ENCODE measurements at regions not wholly inside any gene's neighbourhood (a gene's known extent, or its start where the extent isn't known, plus 50 kb on each side); places are given as distances from the start of the nearest gene placed in this dataset.

- no peaks in the 10 kb centered on the region for H3K36me3 ChIP-seq
- no peaks in the 10 kb centered on the region for H3K4me1 ChIP-seq
- TF ChIP-seq POLR2AphosphoS5 (IDR thresholded peaks at IDR 0.05) (no peak), CTCF (IDR thresholded peaks at IDR 0.05) (no peak), EP300 (IDR thresholded peaks at IDR 0.05) (no peak), POLR2A (IDR thresholded peaks at IDR 0.05) (no peak)
- no peaks in the 10 kb centered on the region for H3K9me3 ChIP-seq
- no peak overlapping the region for H3K4me3 ChIP-seq
- peaks cover 0 to 39% (median 3%) of the 10 kb centered on the region in 3 donors for H3K27me3 ChIP-seq
- intact Hi-C loops (cut with DNase I; ENCODE audit: low total_unique reads), result no loop called here
- 66 to 77% (median 72%) methylated on average over 3 of the region's 3 CpGs for WGBS, 5 donors
- no peak overlapping the region for H3K27ac ChIP-seq
- DNase-seq, result no peak
Observed at GRCh38 chr20:51255417-51255816, 232.5 kb upstream of the KCNG1 start.

- Histone ChIP-seq H3K36me3 (no peaks in the 10 kb centered on the region), H3K4me3 (no peak overlapping the region), H3K4me1 (no peaks in the 10 kb centered on the region), H3K27me3 (peaks cover 0 to 36% (median 3%) of the 10 kb centered on the region in 3 donors), H3K9me3 (no peaks in the 10 kb centered on the region), H3K27ac (no peak overlapping the region)
- TF ChIP-seq EP300 (IDR thresholded peaks at IDR 0.05), result no peak
- no peak for DNase-seq
- intact Hi-C loops (cut with DNase I; ENCODE audit: low total_unique reads), result no loop called here
- WGBS, 5 donors, result 13 to 33% (median 23%) methylated on average over 1 of the region's 1 CpG
Observed at GRCh38 chr20:51253280-51253679, 230.4 kb upstream of the KCNG1 start.

GRCh38 chr20:51249781-51250180 lies 226.9 kb upstream of the KCNG1 start:
- Histone ChIP-seq H3K4me3 (no peak overlapping the region), H3K27me3 (peaks cover 0 to 29% (median 1%) of the 10 kb centered on the region in 3 donors), H3K4me1 (no peaks in the 10 kb centered on the region), H3K36me3 (no peaks in the 10 kb centered on the region), H3K27ac (no peak overlapping the region), H3K9me3 (no peaks in the 10 kb centered on the region)
- intact Hi-C loops (cut with DNase I; ENCODE audit: low total_unique reads), result no loop called here
- WGBS, 5 donors, result 65 to 73% (median 69%) methylated on average over 6 of the region's 6 CpGs
- DNase-seq, result no peak
- TF ChIP-seq EP300 (IDR thresholded peaks at IDR 0.05), result no peak
- TF ChIP-seq POLR2AphosphoS5 (IDR thresholded peaks at IDR 0.05), result no peak
- TF ChIP-seq POLR2A (IDR thresholded peaks at IDR 0.05), result no peak
- TF ChIP-seq CTCF (IDR thresholded peaks at IDR 0.05), result no peak

- peak in 1 of 2 donors; percentile 30 for DNase-seq
- intact Hi-C loops (cut with DNase I; ENCODE audit: low total_unique reads), result no loop called here
- 34 to 51% (median 47%) methylated on average over 4 of the region's 4 CpGs for WGBS, 5 donors
- Histone ChIP-seq H3K27ac (no peak overlapping the region), H3K4me3 (no peak overlapping the region), H3K36me3 (no peaks in the 10 kb centered on the region), H3K4me1 (no peaks in the 10 kb centered on the region), H3K27me3 (peaks cover 0 to 24% (median 0%) of the 10 kb centered on the region in 3 donors), H3K9me3 (no peaks in the 10 kb centered on the region)
- TF ChIP-seq POLR2AphosphoS5 (IDR thresholded peaks at IDR 0.05) (no peak), EP300 (IDR thresholded peaks at IDR 0.05) (no peak), CTCF (IDR thresholded peaks at IDR 0.05) (no peak), POLR2A (IDR thresholded peaks at IDR 0.05) (no peak)
Observed at GRCh38 chr20:51249215-51249614, 226.3 kb upstream of the KCNG1 start.

GRCh38 chr20:51244466-51244865 lies 221.6 kb upstream of the KCNG1 start:
- Histone ChIP-seq H3K27ac (no peak overlapping the region), H3K27me3 (peaks cover 0 to 10% (median 0%) of the 10 kb centered on the region in 3 donors), H3K4me3 (no peak overlapping the region), H3K4me1 (no peaks in the 10 kb centered on the region), H3K36me3 (no peaks in the 10 kb centered on the region), H3K9me3 (peaks cover 0 to 23% (median 20%) of the 10 kb centered on the region in 4 donors)
- 81 to 87% (median 85%) methylated on average over 10 of the region's 10 CpGs for WGBS, 5 donors
- intact Hi-C loops (cut with DNase I; ENCODE audit: low total_unique reads), result no loop called here
- TF ChIP-seq CTCF (IDR thresholded peaks at IDR 0.05) (no peak), POLR2AphosphoS5 (IDR thresholded peaks at IDR 0.05) (no peak), POLR2A (IDR thresholded peaks at IDR 0.05) (no peak), EP300 (IDR thresholded peaks at IDR 0.05) (no peak)
- no peak for DNase-seq

Measured in stomach (tissue), 8 donors.